Ovary (tissue), 3 donors: ENCODE measurements at regions not wholly inside any gene's neighbourhood (a gene's known extent, or its start where the extent isn't known, plus 50 kb on each side); places are given as distances from the start of the nearest gene placed in this dataset.

Source experiments
- CTCF ChIP-seq, 3 donors: fragments of 450-650 bp in 2 of 3; fragments of 200-600 bp in 1 of 3; IDR thresholded peaks; one replicate each; pipeline versions ENCODE4 v1.5.1 to v1.8.0; 2016 to 2022; ENCODE audit warnings: antibody characterized with exemption in 3 of 3, mild to moderate bottlenecking in 1 of 3
- POLR2A ChIP-seq: fragments of 450-650 bp; IDR thresholded peaks from one replicate; pipeline ENCODE4 v1.6.1; 2017; ENCODE audit warnings: antibody characterized with exemption, mild to moderate bottlenecking, moderate library complexity
- donor health status: DM: no; HTN: no; CAD: no.

GRCh38 chr2:226132323-226133215 is 667.1 kb downstream of the IRS1 start:
- TF ChIP-seq POLR2A (no peak), CTCF (IDR thresholded peaks at IDR 0.05) (no peak)
